Lower lobe of right lung (tissue), 2 donors: ENCODE measurements at regions not wholly inside any gene's neighbourhood (a gene's known extent, or its start where the extent isn't known, plus 50 kb on each side); places are given as distances from the start of the nearest gene placed in this dataset.

Experiments
- ATAC-seq, 2 donors: fragments of 200-7000 bp; cut with Tn5 transposase; one replicate each; pipeline ENCODE4 v1.9.1; 2020 to 2022; ENCODE audit warnings: mild to moderate bottlenecking in 2 of 2, moderate library complexity in 2 of 2
- DNase-seq: peaks from one replicate; pipeline ENCODE4 v3.0.0-alpha.2; 2020
- H3K27ac ChIP-seq: fragments of 200-600 bp; one replicate; pipeline ENCODE4 v1.8.0; 2022
- H3K27me3 ChIP-seq: fragments of 200-600 bp; one replicate; pipeline ENCODE4 v1.8.0; 2022; ENCODE audit warnings: low read depth
- H3K36me3 ChIP-seq: fragments of 200-600 bp; one replicate; pipeline ENCODE4 v1.8.0; 2022; ENCODE audit warnings: mild to moderate bottlenecking
- H3K4me1 ChIP-seq: fragments of 200-600 bp; one replicate; pipeline ENCODE4 v1.8.0; 2022
- H3K4me3 ChIP-seq: fragments of 200-600 bp; one replicate; pipeline ENCODE4 v1.8.0; 2022; ENCODE audit warnings: mild to moderate bottlenecking
- H3K9me3 ChIP-seq: fragments of 200-600 bp; one replicate; pipeline ENCODE4 v1.8.0; 2022
- intact Hi-C: fragments of 100-400 bp; cut with DNase I; formaldehyde crosslinking; loops from one replicate; pipeline ENCODE4 v1.11.0; 2022
- TF ChIP-seq, protein P1 (sequence below): fragments of 200-600 bp; IDR thresholded peaks from one replicate; pipeline ENCODE4 v1.8.0; 2022; ENCODE audit warnings: antibody characterized with exemption, mild to moderate bottlenecking
- donor health status: DM: no; HTN: yes; CAD: no; lungs with severe emphysema.

DNA sequence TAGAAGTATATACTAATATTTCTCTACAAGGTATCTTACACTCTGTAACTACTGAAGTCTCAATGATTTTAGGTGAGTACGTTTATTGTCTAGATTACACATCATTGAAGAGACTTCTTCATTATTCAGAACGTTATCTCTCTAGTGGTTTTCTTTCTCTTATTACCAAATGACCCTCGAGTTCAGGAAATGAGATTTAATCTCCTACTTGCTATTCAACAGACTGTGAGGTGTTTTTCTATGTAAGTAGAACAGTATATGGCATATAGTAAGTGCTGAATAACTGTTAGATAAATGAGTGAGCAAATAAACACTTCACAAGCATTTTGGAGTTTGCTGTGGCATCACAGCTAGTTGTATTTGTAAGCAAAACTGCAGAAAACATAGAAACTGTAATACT is 947.2 kb upstream of the SLC39A10 start:
- DNase-seq, result no peak
- H3K27ac ChIP-seq, result no peak overlapping the region
- intact Hi-C loops, result no loop called here
- H3K9me3 ChIP-seq, result no peaks in the 10 kb centered on the region
- ATAC-seq, result no peak
- no peaks in the 10 kb centered on the region for H3K4me1 ChIP-seq
- TF ChIP-seq, protein P1, sequence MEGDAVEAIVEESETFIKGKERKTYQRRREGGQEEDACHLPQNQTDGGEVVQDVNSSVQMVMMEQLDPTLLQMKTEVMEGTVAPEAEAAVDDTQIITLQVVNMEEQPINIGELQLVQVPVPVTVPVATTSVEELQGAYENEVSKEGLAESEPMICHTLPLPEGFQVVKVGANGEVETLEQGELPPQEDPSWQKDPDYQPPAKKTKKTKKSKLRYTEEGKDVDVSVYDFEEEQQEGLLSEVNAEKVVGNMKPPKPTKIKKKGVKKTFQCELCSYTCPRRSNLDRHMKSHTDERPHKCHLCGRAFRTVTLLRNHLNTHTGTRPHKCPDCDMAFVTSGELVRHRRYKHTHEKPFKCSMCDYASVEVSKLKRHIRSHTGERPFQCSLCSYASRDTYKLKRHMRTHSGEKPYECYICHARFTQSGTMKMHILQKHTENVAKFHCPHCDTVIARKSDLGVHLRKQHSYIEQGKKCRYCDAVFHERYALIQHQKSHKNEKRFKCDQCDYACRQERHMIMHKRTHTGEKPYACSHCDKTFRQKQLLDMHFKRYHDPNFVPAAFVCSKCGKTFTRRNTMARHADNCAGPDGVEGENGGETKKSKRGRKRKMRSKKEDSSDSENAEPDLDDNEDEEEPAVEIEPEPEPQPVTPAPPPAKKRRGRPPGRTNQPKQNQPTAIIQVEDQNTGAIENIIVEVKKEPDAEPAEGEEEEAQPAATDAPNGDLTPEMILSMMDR, result no peak
- no peaks in the 10 kb centered on the region for H3K36me3 ChIP-seq
- H3K4me3 ChIP-seq, result no peak overlapping the region
- H3K27me3 ChIP-seq, result no peaks in the 10 kb centered on the region

DNA sequence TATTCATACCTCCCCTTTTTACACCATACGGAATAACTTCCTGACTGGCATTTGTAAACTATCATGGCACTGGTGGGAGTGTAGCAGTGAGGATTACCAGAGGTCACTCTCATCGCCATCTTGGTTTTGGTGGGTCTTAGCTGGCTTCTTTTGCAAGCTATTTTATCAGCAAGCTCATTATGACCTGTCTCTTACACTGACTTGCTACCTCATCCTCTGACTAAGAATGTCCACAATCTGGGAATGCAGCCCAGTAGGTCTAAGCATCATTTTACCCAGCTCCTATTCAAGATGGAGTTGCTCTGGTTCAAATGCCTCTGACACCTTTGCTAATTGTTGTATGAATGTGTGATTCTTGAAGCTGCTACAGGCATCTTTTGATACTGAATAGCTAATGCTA is 950.8 kb upstream of the SLC39A10 start:
- DNase-seq (no peak), ATAC-seq (no peak)
- no peak overlapping the region for H3K27ac ChIP-seq
- H3K4me3 ChIP-seq, result no peak overlapping the region
- TF ChIP-seq, protein P1, result no peak
- no peaks in the 10 kb centered on the region for H3K9me3 ChIP-seq
- H3K4me1 ChIP-seq, result no peaks in the 10 kb centered on the region
- intact Hi-C loops, result no loop called here
- no peaks in the 10 kb centered on the region for H3K27me3 ChIP-seq
- H3K36me3 ChIP-seq, result no peaks in the 10 kb centered on the region

- intact Hi-C loops, result no loop called here
Observed at GRCh38 chr2:194705398-194705797, 951.6 kb upstream of the SLC39A10 start.

DNA sequence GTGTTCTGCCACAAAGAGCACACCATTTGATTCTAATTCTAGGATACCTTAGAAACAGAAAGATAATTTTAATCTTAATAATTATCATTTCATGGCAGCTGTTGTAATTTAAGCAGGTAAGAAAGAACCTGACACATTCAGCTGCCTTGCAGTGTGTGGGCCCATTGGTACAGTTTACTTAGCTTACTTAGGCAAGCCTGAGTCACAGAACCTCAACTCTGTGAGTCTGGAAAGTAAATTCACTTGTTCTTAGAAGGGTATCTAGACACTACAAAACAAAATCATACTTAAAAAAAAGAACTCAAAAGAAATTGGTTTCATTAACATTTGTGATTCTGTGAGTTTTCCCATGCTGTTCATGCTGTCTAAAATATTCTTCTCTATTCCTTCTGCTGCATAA is 956.3 kb upstream of the SLC39A10 start:
- Histone ChIP-seq H3K27ac (no peak overlapping the region), H3K4me1 (no peaks in the 10 kb centered on the region), H3K4me3 (no peak overlapping the region), H3K36me3 (no peaks in the 10 kb centered on the region), H3K27me3 (no peaks in the 10 kb centered on the region), H3K9me3 (no peaks in the 10 kb centered on the region)
- DNase-seq, result no peak
- TF ChIP-seq, protein P1, result no peak
- no peak for ATAC-seq
- intact Hi-C loops, result no loop called here

More at GRCh38 chr2:194705398-194705797, 951.6 kb upstream of the SLC39A10 start:
- DNase-seq (no peak), ATAC-seq (no peak)
- no peak overlapping the region for H3K27ac ChIP-seq
- H3K27me3 ChIP-seq, result no peaks in the 10 kb centered on the region
- H3K9me3 ChIP-seq, result no peaks in the 10 kb centered on the region
- H3K4me1 ChIP-seq, result no peaks in the 10 kb centered on the region
- no peak overlapping the region for H3K4me3 ChIP-seq
- no peaks in the 10 kb centered on the region for H3K36me3 ChIP-seq
- TF ChIP-seq, protein P1, result no peak

DNA sequence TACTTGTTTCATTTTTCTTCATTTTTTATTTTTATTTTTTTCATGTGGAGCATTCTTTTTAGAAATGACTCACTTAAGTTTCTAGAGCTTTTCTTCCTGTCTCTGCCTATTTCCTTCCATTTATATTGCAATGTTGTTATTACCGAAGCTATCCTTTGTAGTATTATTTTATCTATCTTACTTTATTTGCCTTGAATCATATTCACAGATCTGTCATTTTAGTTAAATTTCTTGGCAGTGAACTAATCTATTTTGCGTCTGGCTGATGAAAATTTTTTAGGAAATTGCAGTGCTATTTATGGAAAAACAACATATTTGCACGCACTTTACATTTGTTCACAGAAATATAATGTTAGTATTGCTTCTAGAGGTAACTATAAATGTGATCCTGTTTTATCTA is 956.9 kb upstream of the SLC39A10 start:
- intact Hi-C loops, result no loop called here

More for the DNA sequence above, 956.9 kb upstream of the SLC39A10 start:
- Histone ChIP-seq H3K4me3 (no peak overlapping the region), H3K27ac (no peak overlapping the region), H3K27me3 (no peaks in the 10 kb centered on the region), H3K4me1 (no peaks in the 10 kb centered on the region), H3K36me3 (no peaks in the 10 kb centered on the region), H3K9me3 (no peaks in the 10 kb centered on the region)
- no peak for ATAC-seq
- no peak for DNase-seq
- TF ChIP-seq, protein P1, result no peak
